ENCODE measurements at regions not wholly inside any gene's neighbourhood (a gene's known extent, or its start where the extent isn't known, plus 50 kb on each side); places are given as distances from the start of the nearest gene placed in this dataset.

DNA sequence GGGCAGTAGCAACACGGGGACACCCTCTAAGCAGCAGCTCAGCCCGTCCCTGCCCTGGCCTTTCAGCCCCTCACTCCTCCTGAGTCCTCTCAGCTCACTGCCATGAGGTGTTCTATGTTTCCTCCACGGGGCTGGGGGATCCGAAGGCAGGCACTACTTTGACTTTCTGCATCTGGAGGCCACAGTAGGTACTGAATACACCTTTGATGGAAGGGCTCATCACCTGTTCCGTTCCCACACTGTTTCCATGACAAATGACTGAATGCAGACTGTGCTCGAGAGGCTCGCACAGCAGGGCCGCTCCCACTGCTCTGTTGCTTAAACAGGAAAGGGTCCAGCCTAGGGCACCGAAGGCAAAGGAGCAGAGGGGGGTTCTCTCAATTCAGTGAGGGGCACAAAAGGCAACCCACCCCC, 77.6 kb upstream of the DNAH14 start:
- H2AFZ ChIP-seq (ENCODE audit: low read length) = no peak overlapping the region
- no peaks in the 10 kb centered on the region for H3K36me3 ChIP-seq (ENCODE audit: control insufficient read depth, insufficient read depth, low read length)
- no peak overlapping the region for H3K9ac ChIP-seq (ENCODE audit: insufficient read depth, low read length)
- H3K9me3 ChIP-seq (ENCODE audit: control insufficient read depth, insufficient read depth, low read depth, low read length) = no peaks in the 10 kb centered on the region
- TF ChIP-seq EZH2 (IDR thresholded peaks at IDR 0.05; ENCODE audit: low read length, missing control alignments) (no peak), CTCF (conservative IDR thresholded peaks at IDR 0.05 in 1 of 2, IDR thresholded peaks at IDR 0.05 in 1 of 2; ENCODE audit: low read depth in 1 of 2, low read length in 2 of 2) (no peak)
- H3K4me2 ChIP-seq (ENCODE audit: extremely low read depth, insufficient read depth, low read length) = no peak overlapping the region
- no peak overlapping the region for H3K4me3 ChIP-seq (replicated peaks in 1 of 4; ENCODE audit: control extremely low read depth in 1 of 4, insufficient read depth in 1 of 4, low read depth in 3 of 4, low read length in 4 of 4)
- no peak overlapping the region for H3K27ac ChIP-seq (ENCODE audit: insufficient read depth, low read length)
- no peaks in the 10 kb centered on the region for H4K20me1 ChIP-seq (ENCODE audit: control insufficient read depth, extremely low read depth, insufficient read depth, low read length)
- no peak for DNase-seq (ENCODE audit: low read depth in 2 of 2)
- H3K4me1 ChIP-seq (ENCODE audit: control insufficient read depth, extremely low read depth, insufficient read depth, low read length) = no peaks in the 10 kb centered on the region
- H3K27me3 ChIP-seq (ENCODE audit: control insufficient read depth, insufficient read depth, low read length) = no peaks in the 10 kb centered on the region
- no peaks in the 10 kb centered on the region for H3K79me2 ChIP-seq (ENCODE audit: control insufficient read depth, insufficient read depth, low read length)

DNA sequence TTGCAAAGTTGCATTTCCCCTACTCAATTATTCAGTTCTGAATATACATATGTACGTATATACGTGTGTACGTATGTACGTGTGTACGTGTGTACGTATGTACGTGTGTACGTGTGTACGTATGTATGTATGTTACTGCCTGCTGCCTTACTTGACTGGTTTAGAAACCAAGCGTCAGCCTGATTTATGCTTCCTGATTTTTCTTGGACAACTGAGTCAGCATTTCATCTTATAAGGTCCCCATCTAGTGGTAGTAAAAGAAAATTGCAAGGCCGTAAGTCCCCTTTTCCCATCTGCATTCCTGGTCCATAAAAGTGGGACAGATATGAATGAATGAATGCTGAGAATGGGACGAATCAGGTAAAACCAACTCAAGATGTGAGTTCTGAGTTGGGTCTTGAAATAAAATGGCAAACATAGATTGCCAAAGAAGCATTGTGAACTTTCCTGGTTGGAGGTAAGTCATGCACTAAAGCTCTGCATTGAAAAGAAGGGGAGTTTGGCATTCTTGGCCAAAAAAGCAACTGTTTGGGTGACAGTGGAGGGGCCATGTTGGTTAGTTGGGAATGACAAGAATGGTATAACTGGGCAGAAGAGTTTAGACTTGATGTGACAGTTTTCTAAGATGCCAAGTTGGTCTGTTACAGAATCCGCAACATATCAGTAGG, 76.4 kb upstream of the DNAH14 start:
- TF ChIP-seq CTCF (conservative IDR thresholded peaks at IDR 0.05 in 1 of 2, IDR thresholded peaks at IDR 0.05 in 1 of 2; ENCODE audit: low read depth in 1 of 2, low read length in 2 of 2) = peak; percentile 76 to 82
- no peak for TF ChIP-seq EZH2 (IDR thresholded peaks at IDR 0.05; ENCODE audit: low read length, missing control alignments)
- peak; percentile 63 to 84 for DNase-seq (ENCODE audit: low read depth in 2 of 2)

DNA sequence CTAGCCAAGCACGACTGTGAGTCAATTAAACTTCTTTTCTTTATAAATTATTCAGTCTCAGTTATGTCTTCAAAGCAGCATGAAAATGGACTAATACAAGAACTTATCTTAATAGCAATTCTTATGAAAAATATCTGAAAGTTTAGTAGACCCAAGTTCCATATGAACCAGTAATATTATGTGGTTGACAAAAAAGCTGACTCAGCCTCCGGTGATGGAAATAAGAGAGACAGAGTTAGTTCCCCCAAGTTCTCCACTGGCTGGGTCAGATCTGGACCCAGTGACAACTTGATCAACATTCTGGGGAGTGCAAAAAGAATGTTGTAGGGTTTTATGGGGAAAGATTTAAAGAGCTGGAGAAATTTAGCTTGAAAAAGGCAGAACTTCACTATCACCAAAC, 72.5 kb upstream of the DNAH14 start:
- TF ChIP-seq EZH2 (IDR thresholded peaks at IDR 0.05; ENCODE audit: low read length, missing control alignments) = no peak
- H3K4me2 ChIP-seq (ENCODE audit: extremely low read depth, insufficient read depth, low read length) = no peak overlapping the region
- no peak overlapping the region for H3K27ac ChIP-seq (ENCODE audit: insufficient read depth, low read length)
- H3K9ac ChIP-seq (ENCODE audit: insufficient read depth, low read length) = no peak overlapping the region
- H3K27me3 ChIP-seq (ENCODE audit: control insufficient read depth, insufficient read depth, low read length) = no peaks in the 10 kb centered on the region
- H3K9me3 ChIP-seq (ENCODE audit: control insufficient read depth, insufficient read depth, low read depth, low read length) = no peaks in the 10 kb centered on the region
- H2AFZ ChIP-seq (ENCODE audit: low read length) = no peak overlapping the region
- H3K36me3 ChIP-seq (ENCODE audit: control insufficient read depth, insufficient read depth, low read length) = no peaks in the 10 kb centered on the region
- no peaks in the 10 kb centered on the region for H4K20me1 ChIP-seq (ENCODE audit: control insufficient read depth, extremely low read depth, insufficient read depth, low read length)
- DNase-seq (ENCODE audit: low read depth in 2 of 2) = no peak
- no peaks in the 10 kb centered on the region for H3K4me1 ChIP-seq (ENCODE audit: control insufficient read depth, extremely low read depth, insufficient read depth, low read length)
- no peak overlapping the region for H3K4me3 ChIP-seq (replicated peaks in 1 of 4; ENCODE audit: control extremely low read depth in 1 of 4, insufficient read depth in 1 of 4, low read depth in 3 of 4, low read length in 4 of 4)
- H3K79me2 ChIP-seq (ENCODE audit: control insufficient read depth, insufficient read depth, low read length) = no peaks in the 10 kb centered on the region

More for the DNA sequence above, 76.4 kb upstream of the DNAH14 start:
- Histone ChIP-seq H3K4me1 (ENCODE audit: control insufficient read depth, extremely low read depth, insufficient read depth, low read length) (no peaks in the 10 kb centered on the region), H3K9ac (ENCODE audit: insufficient read depth, low read length) (no peak overlapping the region), H3K4me2 (ENCODE audit: extremely low read depth, insufficient read depth, low read length) (no peak overlapping the region), H3K27ac (ENCODE audit: insufficient read depth, low read length) (no peak overlapping the region), H3K9me3 (ENCODE audit: control insufficient read depth, insufficient read depth, low read depth, low read length) (no peaks in the 10 kb centered on the region), H3K79me2 (ENCODE audit: control insufficient read depth, insufficient read depth, low read length) (no peaks in the 10 kb centered on the region), H3K36me3 (ENCODE audit: control insufficient read depth, insufficient read depth, low read length) (no peaks in the 10 kb centered on the region), H3K27me3 (ENCODE audit: control insufficient read depth, insufficient read depth, low read length) (no peaks in the 10 kb centered on the region), H4K20me1 (ENCODE audit: control insufficient read depth, extremely low read depth, insufficient read depth, low read length) (no peaks in the 10 kb centered on the region), H2AFZ (ENCODE audit: low read length) (no peak overlapping the region), H3K4me3 (replicated peaks in 1 of 4; ENCODE audit: control extremely low read depth in 1 of 4, insufficient read depth in 1 of 4, low read depth in 3 of 4, low read length in 4 of 4) (no peak overlapping the region)

All from fibroblast of lung (primary cell).